ENCODE measurements at regions not wholly inside any gene's neighbourhood (a gene's known extent, or its start where the extent isn't known, plus 50 kb on each side); places are given as distances from the start of the nearest gene placed in this dataset.

DNA sequence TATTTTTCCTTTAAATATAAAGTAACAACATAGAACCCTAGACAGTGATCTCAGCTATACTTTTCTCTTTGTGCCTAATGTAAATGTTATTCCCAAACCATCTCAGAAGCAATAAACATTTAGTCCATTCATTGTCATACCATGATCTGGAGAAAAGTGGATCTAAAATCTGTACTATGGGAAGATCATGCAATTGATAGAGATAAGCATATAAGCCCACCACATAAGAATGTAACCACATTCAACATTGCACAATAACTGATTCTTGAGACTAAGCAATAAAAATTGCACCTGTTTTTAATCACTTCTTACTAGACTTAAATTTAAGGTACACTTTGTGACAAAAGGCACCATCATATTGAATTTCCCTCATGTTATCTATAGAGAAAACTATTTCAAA is 1403.0 kb upstream of the C9orf72 start:
- H2AK9ac ChIP-seq (replicated peaks; ENCODE audit: low read depth, low read length, poor library complexity) = no peak overlapping the region
- no peak overlapping the region for H2AK5ac ChIP-seq (ENCODE audit: low read depth, low read length)
- H3K27ac ChIP-seq (ENCODE audit: insufficient read depth, low read length) = no peak overlapping the region
- no peaks in the 10 kb centered on the region for H4K20me1 ChIP-seq (ENCODE audit: insufficient read depth, low read length)
- no peaks in the 10 kb centered on the region for H3K4me1 ChIP-seq (ENCODE audit: control insufficient read depth, insufficient read depth, low read length)
- DNase-seq = no peak
- in situ Hi-C loops (cut with MboI; ENCODE audit: low sequenced_read_pairs) (no loop called here), intact Hi-C loops (cut with micrococcal nuclease) (no loop called here), dilution Hi-C loops (cut with HindIII; ENCODE audit: low sequenced_read_pairs, unreplicated experiment) (no loop called here)
- H3K18ac ChIP-seq (ENCODE audit: low read depth, low read length) = no peak overlapping the region
- H2BK120ac ChIP-seq (ENCODE audit: low read depth, low read length) = no peak overlapping the region
- no peaks in the 10 kb centered on the region for H3K79me1 ChIP-seq (ENCODE audit: low read depth in 1 of 2, low read length in 2 of 2)
- BruUV-seq (replicated peaks) = no TSS peak
- no peak overlapping the region for H3K56ac ChIP-seq (ENCODE audit: extremely low read depth, insufficient read depth, low read length)
- no peak overlapping the region for H3K9ac ChIP-seq (ENCODE audit: low read depth, low read length)
- no peak overlapping the region for H2BK20ac ChIP-seq (ENCODE audit: low read depth, low read length)
- no peak overlapping the region for H3K4ac ChIP-seq (ENCODE audit: low read depth, low read length)
- H4K5ac ChIP-seq (ENCODE audit: low read depth, low read length) = no peak overlapping the region
- H3K36me3 ChIP-seq (ENCODE audit: control insufficient read depth, insufficient read depth, low read length) = no peaks in the 10 kb centered on the region
- POLR2A ChIA-PET (ENCODE audit: unreplicated experiment) = no interaction called here
- no peak overlapping the region for H3K23ac ChIP-seq (ENCODE audit: low read depth, low read length)
- no peaks in the 10 kb centered on the region for H3K9me1 ChIP-seq (ENCODE audit: insufficient read depth, low read length)
- no peak overlapping the region for H2BK5ac ChIP-seq (ENCODE audit: low read depth, low read length, poor library complexity, severe bottlenecking)
- CTCF ChIA-PET = no interaction called here
- H3K9me3 ChIP-seq (ENCODE audit: control insufficient read depth, insufficient read depth, low read length) = peaks cover 2% of the 10 kb centered on the region; the same call in 1 of the 2 replicates
- peak; percentile 58 for TF ChIP-seq CEBPB (IDR thresholded peaks at IDR 0.05; ENCODE audit: low read depth, low read length)
- no peak for TF ChIP-seq RFX5 (IDR thresholded peaks at IDR 0.05; ENCODE audit: low read depth, low read length)
- H4K91ac ChIP-seq (ENCODE audit: insufficient read depth, low read depth, low read length) = no peak overlapping the region
- no peak overlapping the region for H2BK15ac ChIP-seq (ENCODE audit: low read depth, low read length)
- H2AFZ ChIP-seq (replicated peaks; ENCODE audit: low read length, poor library complexity) = no peak overlapping the region
- no peak overlapping the region for H3K14ac ChIP-seq (replicated peaks; ENCODE audit: low read depth, low read length)
- H3K27me3 ChIP-seq (ENCODE audit: control insufficient read depth, insufficient read depth, low read length) = no peaks in the 10 kb centered on the region
- ATAC-seq (ENCODE audit: low read depth) = no peak
- no peak overlapping the region for H3K4me3 ChIP-seq (ENCODE audit: insufficient read depth, low read depth, low read length)
- H4K8ac ChIP-seq (ENCODE audit: low read depth in 2 of 2, low read length in 2 of 2) = no peak overlapping the region
- no peak overlapping the region for H3K4me2 ChIP-seq (ENCODE audit: low read depth, low read length)
